Fibroblast of lung (primary cell): ENCODE measurements at regions not wholly inside any gene's neighbourhood (a gene's known extent, or its start where the extent isn't known, plus 50 kb on each side); places are given as distances from the start of the nearest gene placed in this dataset.

ENCODE experiments used
- DNase-seq, 2 donors: peaks; one replicate each; pipeline versions ENCODE4 v3.0.0 to v3.0.0-alpha.2; 2010; ENCODE audit warnings: low read depth in 2 of 2
- H2AFZ ChIP-seq: 2 replicates; pipeline ENCODE4 v1.5.1; 2012; ENCODE audit warnings: low read length, control low read depth, inconsistent platforms
- H3K27ac ChIP-seq: 2 replicates; pipeline ENCODE4 v1.5.1; 2011; ENCODE audit warnings: low read length, control low read depth; ENCODE audit not compliant: insufficient read depth
- H3K27me3 ChIP-seq: 2 replicates; pipeline ENCODE4 v1.5.1; 2011; ENCODE audit warnings: mild to moderate bottlenecking, low read length; ENCODE audit not compliant: control insufficient read depth, insufficient read depth
- H3K36me3 ChIP-seq: 2 replicates; pipeline ENCODE4 v1.5.1; 2011; ENCODE audit warnings: low read length; ENCODE audit not compliant: control insufficient read depth, insufficient read depth
- H3K4me1 ChIP-seq: 2 replicates; pipeline ENCODE4 v1.5.1; 2011; ENCODE audit warnings: low read length; ENCODE audit not compliant: control insufficient read depth, insufficient read depth; ENCODE audit errors: extremely low read depth
- H3K4me2 ChIP-seq: 2 replicates; pipeline ENCODE4 v1.5.1; 2011; ENCODE audit warnings: low read length, control low read depth; ENCODE audit not compliant: insufficient read depth; ENCODE audit errors: extremely low read depth
- H3K4me3 ChIP-seq, 4 experiments: fragments of 200-600 bp in 1 of 4; sonication (generic) in 1 of 4; replicated peaks in 1 of 4; 2 replicates each; pipeline ENCODE4 v1.5.1; 2011 to 2016; ENCODE audit warnings: low read length in 4 of 4, low read depth in 3 of 4, mild to moderate bottlenecking in 3 of 4, control low read depth in 2 of 4, inconsistent platforms in 1 of 4, mixed read lengths in 1 of 4; ENCODE audit not compliant: insufficient read depth in 1 of 4; ENCODE audit errors: control extremely low read depth in 1 of 4
- H3K79me2 ChIP-seq: 2 replicates; pipeline ENCODE4 v1.5.1; 2012; ENCODE audit warnings: mild to moderate bottlenecking, low read length, inconsistent platforms; ENCODE audit not compliant: control insufficient read depth, insufficient read depth
- H3K9ac ChIP-seq: 2 replicates; pipeline ENCODE4 v1.5.1; 2011; ENCODE audit warnings: mild to moderate bottlenecking, low read length, control low read depth; ENCODE audit not compliant: insufficient read depth
- H3K9me3 ChIP-seq: 2 replicates; pipeline ENCODE4 v1.5.1; 2012; ENCODE audit warnings: low read depth, low read length; ENCODE audit not compliant: control insufficient read depth, insufficient read depth
- H4K20me1 ChIP-seq: 2 replicates; pipeline ENCODE4 v1.5.1; 2011; ENCODE audit warnings: low read length; ENCODE audit not compliant: control insufficient read depth, insufficient read depth; ENCODE audit errors: extremely low read depth
- EZH2 ChIP-seq: IDR thresholded peaks from 2 replicates; pipeline ENCODE4 v1.5.1; 2012; ENCODE audit warnings: low read length, control low read depth, mild to moderate bottlenecking; ENCODE audit errors: missing control alignments
- TF ChIP-seq, protein P1 (sequence below), 2 donors: IDR thresholded peaks in 1 of 2; conservative IDR thresholded peaks in 1 of 2; 1 replicate in 1 of 2; 2 replicates in 1 of 2; pipeline ENCODE4 v1.5.1; 2011 to 2012; ENCODE audit warnings: low read length in 2 of 2, control low read depth in 1 of 2, inconsistent platforms in 1 of 2, low read depth in 1 of 2, mild to moderate bottlenecking in 1 of 2

DNA sequence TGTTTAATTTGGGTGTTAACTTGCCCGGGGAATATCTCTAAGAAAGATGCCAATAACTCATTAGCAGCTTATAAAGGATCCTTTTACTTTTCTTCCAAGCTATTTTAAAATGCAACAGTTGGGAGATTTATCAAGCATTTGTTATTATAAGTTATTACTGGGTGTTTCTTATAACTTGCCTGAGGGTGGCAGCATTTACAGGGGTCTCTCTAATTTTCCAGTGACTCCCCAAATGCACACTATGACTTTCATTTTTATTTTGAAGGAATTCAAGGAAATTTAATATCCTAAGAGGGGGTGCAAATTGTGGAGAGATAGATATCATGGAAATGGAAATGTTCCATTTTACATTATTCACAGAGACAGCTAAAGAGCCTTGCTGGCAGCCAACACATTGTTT, 138.0 kb downstream of the PDGFRA start:
- no peak for TF ChIP-seq EZH2
- TF ChIP-seq, protein P1, sequence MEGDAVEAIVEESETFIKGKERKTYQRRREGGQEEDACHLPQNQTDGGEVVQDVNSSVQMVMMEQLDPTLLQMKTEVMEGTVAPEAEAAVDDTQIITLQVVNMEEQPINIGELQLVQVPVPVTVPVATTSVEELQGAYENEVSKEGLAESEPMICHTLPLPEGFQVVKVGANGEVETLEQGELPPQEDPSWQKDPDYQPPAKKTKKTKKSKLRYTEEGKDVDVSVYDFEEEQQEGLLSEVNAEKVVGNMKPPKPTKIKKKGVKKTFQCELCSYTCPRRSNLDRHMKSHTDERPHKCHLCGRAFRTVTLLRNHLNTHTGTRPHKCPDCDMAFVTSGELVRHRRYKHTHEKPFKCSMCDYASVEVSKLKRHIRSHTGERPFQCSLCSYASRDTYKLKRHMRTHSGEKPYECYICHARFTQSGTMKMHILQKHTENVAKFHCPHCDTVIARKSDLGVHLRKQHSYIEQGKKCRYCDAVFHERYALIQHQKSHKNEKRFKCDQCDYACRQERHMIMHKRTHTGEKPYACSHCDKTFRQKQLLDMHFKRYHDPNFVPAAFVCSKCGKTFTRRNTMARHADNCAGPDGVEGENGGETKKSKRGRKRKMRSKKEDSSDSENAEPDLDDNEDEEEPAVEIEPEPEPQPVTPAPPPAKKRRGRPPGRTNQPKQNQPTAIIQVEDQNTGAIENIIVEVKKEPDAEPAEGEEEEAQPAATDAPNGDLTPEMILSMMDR (conservative IDR thresholded peaks at IDR 0.05 in 1 of 2, IDR thresholded peaks at IDR 0.05 in 1 of 2; ENCODE audit: low read depth in 1 of 2, low read length in 2 of 2): peak in 1 of 2 donors; percentile 19
- Histone ChIP-seq H2AFZ (no peak overlapping the region), H3K9me3 (no peaks in the 10 kb centered on the region), H3K79me2 (no peaks in the 10 kb centered on the region), H4K20me1 (no peaks in the 10 kb centered on the region), H3K4me2 (no peak overlapping the region), H3K27ac (no peak overlapping the region), H3K4me1 (no peaks in the 10 kb centered on the region), H3K27me3 (no peaks in the 10 kb centered on the region), H3K4me3 (no peak overlapping the region), H3K36me3 (no peaks in the 10 kb centered on the region), H3K9ac (no peak overlapping the region)
- no peak for DNase-seq

DNA sequence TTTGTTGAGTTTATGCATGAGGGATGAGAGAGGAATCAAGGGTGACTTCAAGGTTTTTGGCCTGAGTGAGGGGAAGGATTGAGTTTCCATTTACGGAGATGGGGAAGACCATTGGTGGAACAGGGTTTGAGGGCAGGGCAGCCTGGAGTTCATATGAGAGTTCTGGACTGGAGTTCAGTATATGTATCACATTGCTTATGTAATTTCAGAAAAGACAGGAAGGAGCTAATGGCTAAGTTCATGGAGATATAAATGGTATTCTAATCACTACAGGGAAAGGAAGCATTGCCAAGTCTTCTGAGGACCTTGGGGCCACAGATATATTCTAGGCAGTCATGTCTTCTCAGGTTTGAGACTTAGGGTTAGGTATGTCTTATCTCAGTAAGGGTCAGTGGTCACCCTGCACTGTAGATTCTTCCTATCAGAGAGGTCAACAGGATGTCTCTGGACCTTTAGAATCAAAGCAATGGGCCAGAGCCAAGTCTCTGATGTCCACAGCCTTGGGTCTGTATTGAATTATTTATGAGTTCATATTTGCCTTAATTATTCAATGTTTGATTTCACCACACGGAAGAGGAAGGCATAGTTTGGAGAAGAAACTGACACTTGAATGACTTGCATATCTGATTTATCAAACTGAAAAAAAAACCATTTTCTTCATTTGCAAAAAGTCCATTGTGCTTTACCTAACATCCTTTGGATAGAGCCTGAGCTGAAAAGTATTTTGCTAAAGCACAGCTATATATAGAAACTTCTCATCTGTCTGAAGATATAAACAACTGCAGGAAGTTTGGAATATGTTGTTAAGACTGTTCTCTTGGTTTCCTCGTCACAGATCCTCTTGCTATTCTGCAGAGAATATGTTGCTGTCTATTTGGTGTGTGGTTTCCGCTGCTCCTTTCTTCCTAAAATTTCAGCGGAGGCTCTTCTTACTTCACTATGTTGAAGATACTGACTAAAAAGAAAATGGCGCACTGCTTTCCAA, 139.5 kb downstream of the PDGFRA start:
- Histone ChIP-seq H3K4me3 (no peak overlapping the region), H3K9me3 (no peaks in the 10 kb centered on the region), H3K4me1 (no peaks in the 10 kb centered on the region), H2AFZ (peak overlapping the region; percentile 21), H3K27ac (no peak overlapping the region), H3K79me2 (no peaks in the 10 kb centered on the region), H4K20me1 (no peaks in the 10 kb centered on the region), H3K27me3 (no peaks in the 10 kb centered on the region), H3K4me2 (peak overlapping the region; percentile 67), H3K9ac (no peak overlapping the region), H3K36me3 (no peaks in the 10 kb centered on the region)
- TF ChIP-seq, protein P1 (conservative IDR thresholded peaks at IDR 0.05 in 1 of 2, IDR thresholded peaks at IDR 0.05 in 1 of 2; ENCODE audit: low read depth in 1 of 2, low read length in 2 of 2): no peak
- TF ChIP-seq EZH2: no peak
- DNase-seq: peak in 1 of 2 donors; percentile 24

DNA sequence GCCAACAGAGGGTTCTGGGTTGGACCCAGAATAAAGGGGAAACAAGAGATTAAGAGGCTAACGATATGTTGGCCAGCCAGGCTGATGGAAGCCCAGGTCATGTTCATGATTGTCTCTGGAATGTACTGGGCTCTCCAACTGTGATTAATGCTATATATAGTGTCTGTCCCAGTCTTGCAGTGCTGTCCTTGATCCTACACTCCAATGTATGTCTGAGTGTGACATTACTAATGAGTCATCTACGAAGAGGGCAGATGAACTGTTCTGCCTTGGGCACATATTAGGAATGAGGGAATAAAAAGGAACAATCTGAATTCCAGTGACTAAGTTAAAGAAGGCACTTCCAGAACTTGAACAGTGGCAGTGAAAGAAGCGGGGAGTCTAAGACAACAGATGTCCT, 142.1 kb downstream of the PDGFRA start:
- Histone ChIP-seq H3K79me2 (no peaks in the 10 kb centered on the region), H3K36me3 (no peaks in the 10 kb centered on the region), H3K4me2 (no peak overlapping the region), H3K4me1 (no peaks in the 10 kb centered on the region), H3K9ac (no peak overlapping the region), H3K27me3 (no peaks in the 10 kb centered on the region), H3K9me3 (no peaks in the 10 kb centered on the region), H4K20me1 (no peaks in the 10 kb centered on the region), H3K27ac (no peak overlapping the region), H3K4me3 (no peak overlapping the region), H2AFZ (no peak overlapping the region)
- TF ChIP-seq, protein P1 (conservative IDR thresholded peaks at IDR 0.05 in 1 of 2, IDR thresholded peaks at IDR 0.05 in 1 of 2; ENCODE audit: low read depth in 1 of 2, low read length in 2 of 2): no peak
- no peak for TF ChIP-seq EZH2
- no peak for DNase-seq
